ENCODE measurements at regions not wholly inside any gene's neighbourhood (a gene's known extent, or its start where the extent isn't known, plus 50 kb on each side); places are given as distances from the start of the nearest gene placed in this dataset.

DNA sequence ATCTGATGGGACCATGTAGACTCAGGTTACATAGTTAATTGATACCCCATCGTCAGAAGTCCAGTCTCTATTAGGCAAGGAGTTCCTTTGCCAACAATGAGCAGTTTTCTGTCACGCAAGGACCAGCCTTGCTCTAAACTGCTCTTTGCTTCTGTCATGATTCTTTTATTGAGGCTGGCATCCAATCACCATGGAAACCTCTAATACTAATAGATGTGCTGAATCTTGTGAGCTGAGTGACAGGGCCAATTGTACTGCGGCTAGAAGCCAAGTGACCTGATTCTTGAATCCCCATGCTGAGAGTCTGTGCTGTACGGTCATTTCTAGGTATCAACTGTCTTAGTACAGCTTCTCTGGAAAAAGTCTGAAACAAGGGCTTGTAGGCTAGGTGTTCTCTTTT, 395.6 kb downstream of the RND3 start:
- ChIA-PET POLR2A (no interaction called here), CTCF (ENCODE audit: low intra/inter-chr PET ratio) (no interaction called here)
- Histone ChIP-seq H2AFZ (ENCODE audit: low read depth, low read length) (no peak overlapping the region), H4K20me1 (replicated peaks; ENCODE audit: control insufficient read depth, insufficient read depth, low read length) (no peaks in the 10 kb centered on the region), H3K79me2 (ENCODE audit: control insufficient read depth, insufficient read depth, low read length) (no peaks in the 10 kb centered on the region), H3K36me3 (ENCODE audit: control insufficient read depth, insufficient read depth, low read length) (no peaks in the 10 kb centered on the region), H3K27me3 (ENCODE audit: control insufficient read depth in 2 of 2, insufficient read depth in 2 of 2, low read length in 2 of 2) (no peaks in the 10 kb centered on the region), H3K9me1 (ENCODE audit: control insufficient read depth, insufficient read depth, low read length) (no peaks in the 10 kb centered on the region), H3K4me2 (ENCODE audit: insufficient read depth, low read length) (no peak overlapping the region), H3K4me3 (no peak overlapping the region), H3K9me3 (replicated peaks; ENCODE audit: control insufficient read depth, insufficient read depth, low read depth, low read length) (no peaks in the 10 kb centered on the region), H3K27ac (ENCODE audit: extremely low read depth, low read depth, low read length) (no peak overlapping the region), H3K4me1 (replicated peaks in 1 of 2; ENCODE audit: control insufficient read depth in 2 of 2, insufficient read depth in 2 of 2, low read length in 2 of 2) (no peaks in the 10 kb centered on the region), H3K9ac (ENCODE audit: insufficient read depth in 1 of 2, low read depth in 2 of 2, low read length in 2 of 2) (no peak overlapping the region)
- BruUV-seq (replicated peaks), result no TSS peak
- ATAC-seq (no peak), FAIRE-seq (no peak), DNase-seq (ENCODE audit: extremely low read depth in 1 of 4, low spot score in 3 of 4) (no peak)
- under 1% methylated on average over 4 of the region's 4 CpGs for WGBS (ENCODE audit: insufficient coverage, low coverage, missing lambda C conversion rate)
- intact Hi-C loops (cut with micrococcal nuclease), result no loop called here
- TF ChIP-seq ZNF212 (CRISPR knock-in tag; IDR thresholded peaks at IDR 0.05) (no peak), WHSC1 (IDR thresholded peaks at IDR 0.05; ENCODE audit: low read length) (no peak), STAT5A (IDR thresholded peaks at IDR 0.05; ENCODE audit: borderline replicate concordance, low read length) (no peak), KAT2B (IDR thresholded peaks at IDR 0.05; ENCODE audit: low read depth, low read length) (no peak), ETV5 (CRISPR knock-in tag; IDR thresholded peaks at IDR 0.05; ENCODE audit: low read depth) (no peak), MED1 (CRISPR knock-in tag; IDR thresholded peaks at IDR 0.05; ENCODE audit: borderline replicate concordance) (no peak), MCM7 (IDR thresholded peaks at IDR 0.05) (no peak), CTBP1 (IDR thresholded peaks at IDR 0.05; ENCODE audit: borderline replicate concordance) (no peak), MBD2 (IDR thresholded peaks at IDR 0.05; ENCODE audit: borderline replicate concordance, low read depth) (no peak), MTA3 (IDR thresholded peaks at IDR 0.05; ENCODE audit: borderline replicate concordance) (no peak), CREBBP (IDR thresholded peaks at IDR 0.05; ENCODE audit: low read depth, low read length) (no peak), MAFG (tag; conservative IDR thresholded peaks at IDR 0.05) (no peak), PHF8 (IDR thresholded peaks at IDR 0.05; ENCODE audit: borderline replicate concordance, low read length) (no peak), KDM5B (IDR thresholded peaks at IDR 0.05; ENCODE audit: insufficient replicate concordance, low read depth, low read length) (no peak), TAF15 (IDR thresholded peaks at IDR 0.05; ENCODE audit: low read depth, low read length) (no peak), ZNF165 (CRISPR knock-in tag; IDR thresholded peaks at IDR 0.05; ENCODE audit: borderline replicate concordance) (no peak), CHD2 (IDR thresholded peaks at IDR 0.05; ENCODE audit: low read depth, low read length) (no peak), RBM34 (IDR thresholded peaks at IDR 0.05; ENCODE audit: borderline replicate concordance, insufficient read depth, low read length) (no peak), POLR2AphosphoS5 (IDR thresholded peaks at IDR 0.05; ENCODE audit: control insufficient read depth, insufficient read depth, low read depth, low read length) (no peak)
- in situ Hi-C loops (cut with MboI), result no loop called here

Data from K562 (cell line).